Lower leg skin (tissue), 4 donors: ENCODE measurements at regions not wholly inside any gene's neighbourhood (a gene's known extent, or its start where the extent isn't known, plus 50 kb on each side); places are given as distances from the start of the nearest gene placed in this dataset.

Experiments
- DNase-seq, 2 donors: peaks; one replicate each; pipeline ENCODE4 v3.0.0-alpha.2; 2019; ENCODE audit warnings: low spot score in 2 of 2
- H3K4me3 ChIP-seq: fragments of 200-600 bp; sonication (generic); 2 replicates; pipeline ENCODE4 v1.5.1; 2017; ENCODE audit warnings: mild to moderate bottlenecking, low read depth; ENCODE audit not compliant: poor library complexity, severe bottlenecking
- POLR2A ChIP-seq, 2 donors: fragments of 450-650 bp; IDR thresholded peaks; one replicate each; pipeline ENCODE4 v1.6.1; 2016 to 2017; ENCODE audit warnings: antibody characterized with exemption in 2 of 2, mild to moderate bottlenecking in 1 of 2, moderate library complexity in 1 of 2
- WGBS, 2 donors: methylation state at CpG; one replicate each; pipeline ENCODE4 v1.1.5; 2018; 5-methylcytosine and 5-hydroxymethylcytosine counted together
- intact Hi-C: fragments of 100-400 bp; cut with DNase I; formaldehyde crosslinking; loops from one replicate; pipeline ENCODE4 v1.15.0; 2023; ENCODE audit warnings: low total_unique reads
- TF ChIP-seq, protein P1 (sequence below), 3 donors: fragments of 450-650 bp; IDR thresholded peaks; one replicate each; pipeline ENCODE4 v1.5.1; 2016; ENCODE audit warnings: antibody characterized with exemption in 3 of 3, mild to moderate bottlenecking in 3 of 3, moderate library complexity in 2 of 3

DNA sequence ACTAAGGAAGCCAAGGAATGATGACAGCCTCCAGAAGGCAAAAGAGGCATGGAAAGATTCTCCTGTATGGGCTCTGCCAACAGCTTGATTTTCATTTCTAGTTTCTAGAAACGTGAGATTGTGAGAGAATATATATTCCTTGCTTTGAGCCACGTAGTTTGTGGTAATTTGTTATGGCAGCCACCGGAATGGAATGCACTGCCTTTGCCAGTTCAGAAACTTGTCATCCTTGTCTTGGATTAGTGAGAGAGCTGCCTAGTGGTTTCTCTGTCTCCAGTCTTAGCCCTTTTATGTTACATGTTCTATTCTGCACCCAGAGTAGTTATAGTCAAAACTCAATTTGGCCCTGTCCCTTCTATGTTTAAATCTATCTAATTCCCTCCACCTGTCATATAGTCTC lies 216.0 kb upstream of the PTGFR start:
- 64 to 70% methylated on average over 3 of the region's 3 CpGs for WGBS, 2 donors
- DNase-seq: no peak
- no peak overlapping the region for H3K4me3 ChIP-seq
- TF ChIP-seq, protein P1, sequence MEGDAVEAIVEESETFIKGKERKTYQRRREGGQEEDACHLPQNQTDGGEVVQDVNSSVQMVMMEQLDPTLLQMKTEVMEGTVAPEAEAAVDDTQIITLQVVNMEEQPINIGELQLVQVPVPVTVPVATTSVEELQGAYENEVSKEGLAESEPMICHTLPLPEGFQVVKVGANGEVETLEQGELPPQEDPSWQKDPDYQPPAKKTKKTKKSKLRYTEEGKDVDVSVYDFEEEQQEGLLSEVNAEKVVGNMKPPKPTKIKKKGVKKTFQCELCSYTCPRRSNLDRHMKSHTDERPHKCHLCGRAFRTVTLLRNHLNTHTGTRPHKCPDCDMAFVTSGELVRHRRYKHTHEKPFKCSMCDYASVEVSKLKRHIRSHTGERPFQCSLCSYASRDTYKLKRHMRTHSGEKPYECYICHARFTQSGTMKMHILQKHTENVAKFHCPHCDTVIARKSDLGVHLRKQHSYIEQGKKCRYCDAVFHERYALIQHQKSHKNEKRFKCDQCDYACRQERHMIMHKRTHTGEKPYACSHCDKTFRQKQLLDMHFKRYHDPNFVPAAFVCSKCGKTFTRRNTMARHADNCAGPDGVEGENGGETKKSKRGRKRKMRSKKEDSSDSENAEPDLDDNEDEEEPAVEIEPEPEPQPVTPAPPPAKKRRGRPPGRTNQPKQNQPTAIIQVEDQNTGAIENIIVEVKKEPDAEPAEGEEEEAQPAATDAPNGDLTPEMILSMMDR (IDR thresholded peaks at IDR 0.05): no peak
- TF ChIP-seq POLR2A (IDR thresholded peaks at IDR 0.05): no peak
- intact Hi-C loops: no loop called here

DNA sequence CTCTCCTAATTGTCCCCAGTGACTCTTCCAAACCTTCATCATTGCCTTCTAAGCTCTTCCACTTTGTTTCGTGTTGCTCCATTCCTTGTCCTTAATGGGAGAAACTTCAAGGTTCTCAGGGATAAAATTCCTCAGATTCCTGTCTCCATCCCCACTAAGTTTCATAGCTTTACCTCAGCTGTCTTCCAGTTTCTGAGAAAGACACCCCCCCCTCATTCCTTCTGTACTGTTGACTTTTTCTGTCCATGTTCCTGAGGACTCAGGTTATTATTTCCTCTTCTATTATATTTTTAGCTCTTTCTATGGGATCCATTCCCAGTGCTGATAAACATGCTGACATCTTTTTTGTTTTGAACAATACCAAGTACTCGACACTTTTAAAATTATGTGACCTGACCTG lies 215.3 kb upstream of the PTGFR start:
- no peak for TF ChIP-seq POLR2A (IDR thresholded peaks at IDR 0.05)
- TF ChIP-seq, protein P1 (IDR thresholded peaks at IDR 0.05): no peak
- intact Hi-C loops: no loop called here
- WGBS, 2 donors: 43 to 70% methylated on average over 2 of the region's 2 CpGs

DNA sequence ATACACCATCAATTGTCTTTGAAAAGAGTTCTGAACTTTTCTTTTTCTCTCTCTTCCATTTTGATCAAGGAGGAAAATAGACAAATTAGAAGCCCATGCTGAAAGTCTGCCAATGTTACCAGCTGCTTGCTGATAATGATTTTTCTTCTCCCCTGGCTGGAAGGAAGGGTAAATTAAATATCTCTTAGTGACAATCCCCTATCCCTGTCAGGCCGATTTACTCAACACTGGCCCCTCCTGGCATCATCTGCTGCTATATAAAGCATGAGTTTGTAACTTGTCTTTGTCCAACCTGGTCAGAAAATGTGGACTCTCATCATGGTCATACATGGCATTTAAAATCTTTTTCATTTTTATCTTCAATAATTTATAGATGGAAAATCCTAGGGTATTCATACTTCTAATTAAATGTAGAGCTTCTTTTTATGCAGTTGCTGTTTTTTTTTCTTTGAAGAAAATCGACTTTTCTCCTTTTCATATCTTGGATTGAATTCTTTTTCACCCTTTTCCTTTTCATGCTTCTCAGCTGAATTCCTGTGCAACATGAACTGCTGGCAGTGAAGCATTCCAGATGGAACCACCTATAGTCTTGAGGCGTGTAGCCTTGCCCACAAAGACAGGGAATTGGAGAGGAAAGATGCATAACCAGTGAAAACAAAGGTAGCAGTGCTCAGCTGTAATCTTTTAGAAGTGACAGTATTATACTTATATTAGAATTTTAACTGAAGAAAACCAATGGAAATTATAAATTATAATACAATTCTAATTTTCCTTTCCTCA lies 214.7 kb upstream of the PTGFR start:
- TF ChIP-seq POLR2A (IDR thresholded peaks at IDR 0.05): no peak
- TF ChIP-seq, protein P1 (IDR thresholded peaks at IDR 0.05): no peak
- DNase-seq: no peak
- intact Hi-C loops: no loop called here
- no peak overlapping the region for H3K4me3 ChIP-seq
- 44 to 61% methylated on average over 3 of the region's 3 CpGs for WGBS, 2 donors

More for the DNA sequence above, 215.3 kb upstream of the PTGFR start:
- DNase-seq: no peak
- no peak overlapping the region for H3K4me3 ChIP-seq

DNA sequence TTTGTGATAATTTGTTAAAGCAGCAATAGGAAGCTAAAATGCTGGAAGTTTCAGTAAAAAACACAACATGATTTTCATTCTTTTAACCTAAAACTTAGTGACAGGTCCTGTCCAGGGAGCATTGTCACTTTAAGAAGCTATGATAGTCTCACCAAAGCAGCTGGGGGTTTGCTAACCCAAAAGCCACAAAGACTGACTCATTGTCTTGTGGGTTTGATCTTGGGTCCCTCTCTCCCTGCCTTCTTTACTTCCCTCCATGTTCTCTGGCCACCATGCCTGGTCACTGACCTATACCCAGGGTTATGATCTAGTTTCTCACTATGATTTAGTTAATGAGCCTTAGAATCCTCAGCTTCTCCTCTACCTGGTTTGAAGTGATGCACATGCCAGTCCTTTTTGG lies 213.5 kb upstream of the PTGFR start:
- TF ChIP-seq POLR2A (IDR thresholded peaks at IDR 0.05): no peak
- TF ChIP-seq, protein P1 (IDR thresholded peaks at IDR 0.05): no peak
- no peak for DNase-seq
- intact Hi-C loops: no loop called here
- H3K4me3 ChIP-seq: no peak overlapping the region

DNA sequence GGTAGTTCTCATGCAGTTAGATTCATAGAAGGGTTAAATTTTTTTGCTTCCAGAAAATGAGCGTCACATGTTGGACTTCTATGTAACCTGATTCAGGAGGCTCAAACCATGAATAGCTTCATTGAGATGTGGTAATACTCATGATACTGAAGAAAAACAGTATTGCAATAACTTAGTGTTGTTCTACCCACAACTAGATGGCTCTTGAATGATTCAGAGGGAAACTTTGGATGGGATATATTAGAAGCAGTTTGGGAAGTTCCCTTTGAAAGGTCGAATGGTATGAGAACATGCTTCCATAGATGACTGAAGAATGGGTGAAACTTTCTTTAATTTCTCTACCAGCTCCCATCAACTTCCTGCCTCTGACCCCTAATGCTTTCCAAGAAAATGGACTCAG lies 211.7 kb upstream of the PTGFR start:
- DNase-seq: no peak
- whole genome bisulfite sequencing, 2 donors: 36 to 44% methylated on average over 2 of the region's 2 CpGs
- TF ChIP-seq, protein P1 (IDR thresholded peaks at IDR 0.05): no peak
- no peak for TF ChIP-seq POLR2A (IDR thresholded peaks at IDR 0.05)
- intact Hi-C loops: no loop called here
- no peak overlapping the region for H3K4me3 ChIP-seq

DNA sequence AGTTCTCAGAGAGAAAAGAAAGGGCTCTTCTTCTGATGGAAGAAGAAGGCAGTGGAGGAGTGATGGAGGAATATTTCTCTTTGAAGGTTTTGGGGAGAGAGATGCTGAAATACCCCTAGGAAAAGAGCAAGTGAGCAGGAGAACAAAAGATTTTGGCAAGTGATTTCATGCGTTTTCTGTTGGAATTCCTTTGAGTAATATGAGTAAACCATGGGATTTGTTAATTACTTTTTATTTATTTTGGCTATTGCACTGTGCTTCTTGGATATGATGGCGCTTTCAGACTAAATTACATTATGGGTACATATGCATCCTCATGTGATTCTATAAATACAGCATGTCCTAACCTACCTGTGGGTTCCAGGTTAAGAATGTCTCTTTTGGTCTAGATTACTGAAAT lies 210.1 kb upstream of the PTGFR start:
- 46 to 52% methylated on average over 2 of the region's 2 CpGs for WGBS, 2 donors
- no peak overlapping the region for H3K4me3 ChIP-seq
- no peak for DNase-seq
- TF ChIP-seq POLR2A (IDR thresholded peaks at IDR 0.05): no peak
- TF ChIP-seq, protein P1 (IDR thresholded peaks at IDR 0.05): no peak
- intact Hi-C loops: no loop called here
